GM12878 (cell line): ENCODE measurements at regions not wholly inside any gene's neighbourhood (a gene's known extent, or its start where the extent isn't known, plus 50 kb on each side); places are given as distances from the start of the nearest gene placed in this dataset.

Experiments
- ATAC-seq: fragments of 200-7000 bp; cut with Tn5 transposase; 3 replicates; pipeline ENCODE4 v1.9.1; 2020; ENCODE audit warnings: mild to moderate bottlenecking, moderate library complexity
- BruUV-seq: library from RNA; stranded (reverse); fragments of 400-500 nt; replicated peaks from 2 replicates; lab custom pipeline; 2021; lab: Mats Ljungman, UMichigan
- CTCF ChIA-PET: fragments of 300-600 bp; sonication (Branson Sonifier 250); formaldehyde crosslinking; extraction: SDS; loops from one replicate; lab custom pipeline; 2021; ENCODE audit warnings: inconsistent platforms; lab: Yijun Ruan, JAX
- POLR2A ChIA-PET: fragments of 350-600 bp; formaldehyde crosslinking; extraction: SDS; loops from one replicate; lab custom pipeline; 2021; ENCODE audit warnings: inconsistent platforms; lab: Charles Lee
- RAD21 ChIA-PET: fragments of 300-600 bp; sonication (Branson Sonifier 250); formaldehyde crosslinking; loops from one replicate; lab custom pipeline; 2023; ENCODE audit warnings: antibody characterized with exemption; ENCODE audit not compliant: unreplicated experiment; lab: Charles Lee
- SMC1A ChIA-PET: fragments of 300-600 bp; sonication (Branson Sonifier 250); formaldehyde crosslinking; loops from one replicate; lab custom pipeline; 2023; ENCODE audit not compliant: unreplicated experiment, uncharacterized antibody; lab: Charles Lee
- DNase-seq: peaks from one replicate; pipeline ENCODE4 v3.0.0-alpha.2; 2011; ENCODE audit warnings: low read depth, low spot score
- FAIRE-seq: peaks from 3 replicates; lab custom pipeline; 2011; peaks lifted over from hg19 to GRCh38; lab: Jason Lieb, UNC
- H2AFZ ChIP-seq: 2 replicates; pipeline ENCODE4 v1.6.0; 2011; ENCODE audit warnings: low read depth, low read length, control low read depth; ENCODE audit not compliant: control insufficient read depth
- H3K27ac ChIP-seq: 2 replicates; pipeline ENCODE4 v1.5.1; 2011; ENCODE audit warnings: control low read depth; ENCODE audit not compliant: control insufficient read depth, insufficient read depth
- H3K27me3 ChIP-seq, 2 experiments: replicated peaks in 1 of 2; 2 replicates each; pipeline versions ENCODE4 v1.6.0 to v1.6.1; 2011; ENCODE audit warnings: low read length in 1 of 2; ENCODE audit not compliant: control insufficient read depth in 2 of 2, insufficient read depth in 2 of 2
- H3K36me3 ChIP-seq, 2 experiments: 2 replicates each; pipeline ENCODE4 v1.5.1; 2011; ENCODE audit warnings: low read length in 1 of 2; ENCODE audit not compliant: control insufficient read depth in 2 of 2, insufficient read depth in 2 of 2
- H3K4me1 ChIP-seq: 2 replicates; pipeline ENCODE4 v1.6.1; 2011; ENCODE audit warnings: mild to moderate bottlenecking, low read length, moderate library complexity, mixed read lengths; ENCODE audit not compliant: control insufficient read depth, insufficient read depth
- H3K4me2 ChIP-seq: 2 replicates; pipeline ENCODE4 v1.6.0; 2011; ENCODE audit warnings: control low read depth; ENCODE audit not compliant: control insufficient read depth, insufficient read depth
- H3K4me3 ChIP-seq: fragments of 200-600 bp; sonication (generic); 2 replicates; pipeline ENCODE4 v1.5.1; 2016
- H3K79me2 ChIP-seq: 2 replicates; pipeline ENCODE4 v1.6.0; 2011; ENCODE audit warnings: low read length; ENCODE audit not compliant: control insufficient read depth, insufficient read depth
- H3K9ac ChIP-seq: 2 replicates; pipeline ENCODE4 v1.8.0; 2011; ENCODE audit warnings: low read length, control low read depth, mixed read lengths; ENCODE audit not compliant: control insufficient read depth, insufficient read depth
- H3K9me3 ChIP-seq: replicated peaks from 3 replicates; pipeline ENCODE4 v1.5.1; 2011; ENCODE audit warnings: mild to moderate bottlenecking, low read length; ENCODE audit not compliant: control insufficient read depth, insufficient read depth
- H4K20me1 ChIP-seq: 2 replicates; pipeline ENCODE4 v1.6.0; 2011; ENCODE audit not compliant: control insufficient read depth, insufficient read depth
- CHD1 ChIP-seq: IDR thresholded peaks from 2 replicates; pipeline ENCODE4 v1.6.1; 2012; ENCODE audit warnings: low read depth, low read length, improper control_type of control experiment
- EGR1 ChIP-seq, 2 experiments: IDR thresholded peaks; 1 replicate in 1 of 2; 2 replicates in 1 of 2; pipeline ENCODE4 v1.6.1; 2011 to 2012; ENCODE audit warnings: low read depth in 2 of 2, low read length in 2 of 2, borderline replicate concordance in 1 of 2, mild to moderate bottlenecking in 1 of 2, moderate library complexity in 1 of 2
- ETV6 ChIP-seq, 2 experiments: fragments of 450-650 bp in 1 of 2; IDR thresholded peaks in 1 of 2; conservative IDR thresholded peaks in 1 of 2; 2 replicates each; pipeline ENCODE4 v1.6.1; 2014; ENCODE audit warnings: antibody characterized with exemption in 1 of 2, borderline replicate concordance in 1 of 2, low read depth in 1 of 2, mild to moderate bottlenecking in 1 of 2, moderate library complexity in 1 of 2
- KDM1A ChIP-seq: fragments of 200-600 bp; sonication (generic); IDR thresholded peaks from 2 replicates; pipeline ENCODE4 v1.6.1; 2016; ENCODE audit warnings: borderline replicate concordance
- KLF5 ChIP-seq: fragments of 450-650 bp; IDR thresholded peaks from 2 replicates; pipeline ENCODE4 v1.6.1; 2014; ENCODE audit warnings: mild to moderate bottlenecking; ENCODE audit not compliant: partially characterized antibody
- RAD21 ChIP-seq: IDR thresholded peaks from 2 replicates; pipeline ENCODE4 v1.6.1; 2011; ENCODE audit warnings: mild to moderate bottlenecking, low read depth, low read length, moderate library complexity; ENCODE audit not compliant: insufficient read depth
- RB1 ChIP-seq: fragments of 450-650 bp; formaldehyde crosslinking; IDR thresholded peaks from 2 replicates; pipeline ENCODE4 v1.6.1; 2017; ENCODE audit warnings: mild to moderate bottlenecking, borderline replicate concordance
- RUNX3 ChIP-seq: IDR thresholded peaks from 2 replicates; pipeline ENCODE4 v1.6.1; 2012; ENCODE audit warnings: low read length, inconsistent platforms
- SP1 ChIP-seq: IDR thresholded peaks from one replicate; pipeline ENCODE4 v1.6.1; 2011; ENCODE audit warnings: low read depth, low read length
- STAT3 ChIP-seq: IDR thresholded peaks from 2 replicates; pipeline ENCODE4 v1.6.1; 2011; ENCODE audit warnings: low read depth, low read length, improper control_type of control experiment
- ZNF24 ChIP-seq: fragments of 450-650 bp; IDR thresholded peaks from 2 replicates; pipeline ENCODE4 v1.6.1; 2017; ENCODE audit warnings: antibody characterized with exemption, mild to moderate bottlenecking
- ZSCAN29 ChIP-seq: fragments of 450-650 bp; IDR thresholded peaks from 2 replicates; pipeline ENCODE4 v1.6.1; 2017; ENCODE audit warnings: mild to moderate bottlenecking, moderate library complexity
- WGBS: methylation state at CpG from one replicate; pipeline ENCODE4 v1.1.6; 2016; ENCODE audit warnings: low lambda C conversion rate; ENCODE audit not compliant: insufficient replicate concordance, insufficient coverage; ENCODE audit errors: missing lambda C conversion rate; 5-methylcytosine and 5-hydroxymethylcytosine counted together
- in situ Hi-C: fragments of 300-500 bp; cut with MboI; formaldehyde crosslinking; loops from 9 replicates; pipeline ENCODE4 v1.14.3; 2018; ENCODE audit warnings: mixed read lengths
- intact Hi-C: fragments of 100-400 bp; cut with micrococcal nuclease; formaldehyde crosslinking; loops from one replicate; pipeline ENCODE4 v1.14.2; 2022; ENCODE audit not compliant: unreplicated experiment
- TF ChIP-seq, protein P1 (sequence below): fragments of 450-650 bp; IDR thresholded peaks from 2 replicates; pipeline ENCODE4 v1.6.1; 2017; ENCODE audit warnings: mild to moderate bottlenecking, moderate library complexity
- TF ChIP-seq, protein P2 (sequence below): IDR thresholded peaks from 2 replicates; pipeline ENCODE4 v1.6.1; 2011; ENCODE audit warnings: mild to moderate bottlenecking, low read depth, low read length, moderate library complexity; ENCODE audit not compliant: insufficient replicate concordance
- TF ChIP-seq, protein P3 (sequence below): fragments of 450-650 bp; IDR thresholded peaks from 2 replicates; pipeline ENCODE4 v1.6.1; 2016; ENCODE audit warnings: mild to moderate bottlenecking
- TF ChIP-seq, protein P4 (sequence below): fragments of 450-650 bp; formaldehyde crosslinking; IDR thresholded peaks from 2 replicates; pipeline ENCODE4 v1.5.0; 2022; ENCODE audit warnings: mild to moderate bottlenecking, missing genetic modification characterization

DNA sequence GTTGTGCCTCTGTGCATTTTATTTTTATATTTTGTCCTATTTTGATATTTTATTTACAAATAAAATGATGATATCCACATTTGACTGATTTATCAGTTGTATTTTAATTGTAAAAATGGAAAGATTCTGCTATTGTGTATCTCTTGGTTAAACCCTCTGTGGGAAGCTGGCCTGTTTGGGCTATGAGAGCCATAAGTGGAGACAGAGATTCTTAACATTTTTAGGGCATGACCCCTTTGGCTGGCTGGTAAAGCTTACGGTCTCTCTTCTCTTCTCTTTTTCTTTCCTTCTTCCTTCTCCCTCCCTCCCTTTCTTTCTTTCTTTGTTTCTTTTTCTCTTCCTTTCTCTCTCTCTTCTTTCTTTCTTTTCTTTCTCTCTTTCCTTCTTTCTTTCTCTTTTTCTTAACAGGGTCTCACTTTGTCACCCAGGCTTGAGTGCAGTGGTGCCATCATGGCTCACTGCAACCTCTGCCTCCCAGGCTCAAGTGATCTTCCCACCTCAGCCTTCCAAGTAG lies 172.3 kb upstream of the CDYL start:
- DNase-seq = no peak
- no peak for ATAC-seq
- RAD21 ChIA-PET = no interaction called here
- Histone ChIP-seq H3K4me1 (no peaks in the 10 kb centered on the region; the same call in 1 of the 2 replicates), H4K20me1 (no peaks in the 10 kb centered on the region), H3K9me3 (no peaks in the 10 kb centered on the region; the same call in 2 of the 3 replicates), H3K27ac (no peak overlapping the region), H2AFZ (no peak overlapping the region), H3K79me2 (no peaks in the 10 kb centered on the region), H3K4me2 (no peak overlapping the region), H3K36me3 (no peaks in the 10 kb centered on the region), H3K9ac (no peak overlapping the region), H3K27me3 (no peaks in the 10 kb centered on the region), H3K4me3 (no peak overlapping the region)
- FAIRE-seq = no peak
- SMC1A ChIA-PET = no interaction called here
- POLR2A ChIA-PET = no interaction called here
- CTCF ChIA-PET = no interaction called here
- in situ Hi-C loops (no loop called here), intact Hi-C loops (no loop called here)
- BruUV-seq = no TSS peak
- 89% methylated on average over 1 of the region's 1 CpG for WGBS
- TF ChIP-seq, protein P1, sequence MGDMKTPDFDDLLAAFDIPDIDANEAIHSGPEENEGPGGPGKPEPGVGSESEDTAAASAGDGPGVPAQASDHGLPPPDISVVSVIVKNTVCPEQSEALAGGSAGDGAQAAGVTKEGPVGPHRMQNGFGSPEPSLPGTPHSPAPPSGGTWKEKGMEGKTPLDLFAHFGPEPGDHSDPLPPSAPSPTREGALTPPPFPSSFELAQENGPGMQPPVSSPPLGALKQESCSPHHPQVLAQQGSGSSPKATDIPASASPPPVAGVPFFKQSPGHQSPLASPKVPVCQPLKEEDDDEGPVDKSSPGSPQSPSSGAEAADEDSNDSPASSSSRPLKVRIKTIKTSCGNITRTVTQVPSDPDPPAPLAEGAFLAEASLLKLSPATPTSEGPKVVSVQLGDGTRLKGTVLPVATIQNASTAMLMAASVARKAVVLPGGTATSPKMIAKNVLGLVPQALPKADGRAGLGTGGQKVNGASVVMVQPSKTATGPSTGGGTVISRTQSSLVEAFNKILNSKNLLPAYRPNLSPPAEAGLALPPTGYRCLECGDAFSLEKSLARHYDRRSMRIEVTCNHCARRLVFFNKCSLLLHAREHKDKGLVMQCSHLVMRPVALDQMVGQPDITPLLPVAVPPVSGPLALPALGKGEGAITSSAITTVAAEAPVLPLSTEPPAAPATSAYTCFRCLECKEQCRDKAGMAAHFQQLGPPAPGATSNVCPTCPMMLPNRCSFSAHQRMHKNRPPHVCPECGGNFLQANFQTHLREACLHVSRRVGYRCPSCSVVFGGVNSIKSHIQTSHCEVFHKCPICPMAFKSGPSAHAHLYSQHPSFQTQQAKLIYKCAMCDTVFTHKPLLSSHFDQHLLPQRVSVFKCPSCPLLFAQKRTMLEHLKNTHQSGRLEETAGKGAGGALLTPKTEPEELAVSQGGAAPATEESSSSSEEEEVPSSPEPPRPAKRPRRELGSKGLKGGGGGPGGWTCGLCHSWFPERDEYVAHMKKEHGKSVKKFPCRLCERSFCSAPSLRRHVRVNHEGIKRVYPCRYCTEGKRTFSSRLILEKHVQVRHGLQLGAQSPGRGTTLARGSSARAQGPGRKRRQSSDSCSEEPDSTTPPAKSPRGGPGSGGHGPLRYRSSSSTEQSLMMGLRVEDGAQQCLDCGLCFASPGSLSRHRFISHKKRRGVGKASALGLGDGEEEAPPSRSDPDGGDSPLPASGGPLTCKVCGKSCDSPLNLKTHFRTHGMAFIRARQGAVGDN = no peak
- TF ChIP-seq, protein P2, sequence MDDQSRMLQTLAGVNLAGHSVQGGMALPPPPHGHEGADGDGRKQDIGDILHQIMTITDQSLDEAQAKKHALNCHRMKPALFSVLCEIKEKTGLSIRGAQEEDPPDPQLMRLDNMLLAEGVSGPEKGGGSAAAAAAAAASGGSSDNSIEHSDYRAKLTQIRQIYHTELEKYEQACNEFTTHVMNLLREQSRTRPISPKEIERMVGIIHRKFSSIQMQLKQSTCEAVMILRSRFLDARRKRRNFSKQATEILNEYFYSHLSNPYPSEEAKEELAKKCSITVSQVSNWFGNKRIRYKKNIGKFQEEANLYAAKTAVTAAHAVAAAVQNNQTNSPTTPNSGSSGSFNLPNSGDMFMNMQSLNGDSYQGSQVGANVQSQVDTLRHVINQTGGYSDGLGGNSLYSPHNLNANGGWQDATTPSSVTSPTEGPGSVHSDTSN = no peak
- no peak for TF ChIP-seq ZSCAN29
- TF ChIP-seq RUNX3 = no peak
- TF ChIP-seq, protein P3, sequence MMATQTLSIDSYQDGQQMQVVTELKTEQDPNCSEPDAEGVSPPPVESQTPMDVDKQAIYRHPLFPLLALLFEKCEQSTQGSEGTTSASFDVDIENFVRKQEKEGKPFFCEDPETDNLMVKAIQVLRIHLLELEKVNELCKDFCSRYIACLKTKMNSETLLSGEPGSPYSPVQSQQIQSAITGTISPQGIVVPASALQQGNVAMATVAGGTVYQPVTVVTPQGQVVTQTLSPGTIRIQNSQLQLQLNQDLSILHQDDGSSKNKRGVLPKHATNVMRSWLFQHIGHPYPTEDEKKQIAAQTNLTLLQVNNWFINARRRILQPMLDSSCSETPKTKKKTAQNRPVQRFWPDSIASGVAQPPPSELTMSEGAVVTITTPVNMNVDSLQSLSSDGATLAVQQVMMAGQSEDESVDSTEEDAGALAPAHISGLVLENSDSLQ = no peak
- no peak for TF ChIP-seq EGR1 (IDR thresholded peaks at IDR 0.05; ENCODE audit: borderline replicate concordance in 1 of 2, low read depth in 2 of 2, low read length in 2 of 2)
- no peak for TF ChIP-seq KDM1A
- no peak for TF ChIP-seq KLF5
- no peak for TF ChIP-seq SP1
- TF ChIP-seq, protein P4, sequence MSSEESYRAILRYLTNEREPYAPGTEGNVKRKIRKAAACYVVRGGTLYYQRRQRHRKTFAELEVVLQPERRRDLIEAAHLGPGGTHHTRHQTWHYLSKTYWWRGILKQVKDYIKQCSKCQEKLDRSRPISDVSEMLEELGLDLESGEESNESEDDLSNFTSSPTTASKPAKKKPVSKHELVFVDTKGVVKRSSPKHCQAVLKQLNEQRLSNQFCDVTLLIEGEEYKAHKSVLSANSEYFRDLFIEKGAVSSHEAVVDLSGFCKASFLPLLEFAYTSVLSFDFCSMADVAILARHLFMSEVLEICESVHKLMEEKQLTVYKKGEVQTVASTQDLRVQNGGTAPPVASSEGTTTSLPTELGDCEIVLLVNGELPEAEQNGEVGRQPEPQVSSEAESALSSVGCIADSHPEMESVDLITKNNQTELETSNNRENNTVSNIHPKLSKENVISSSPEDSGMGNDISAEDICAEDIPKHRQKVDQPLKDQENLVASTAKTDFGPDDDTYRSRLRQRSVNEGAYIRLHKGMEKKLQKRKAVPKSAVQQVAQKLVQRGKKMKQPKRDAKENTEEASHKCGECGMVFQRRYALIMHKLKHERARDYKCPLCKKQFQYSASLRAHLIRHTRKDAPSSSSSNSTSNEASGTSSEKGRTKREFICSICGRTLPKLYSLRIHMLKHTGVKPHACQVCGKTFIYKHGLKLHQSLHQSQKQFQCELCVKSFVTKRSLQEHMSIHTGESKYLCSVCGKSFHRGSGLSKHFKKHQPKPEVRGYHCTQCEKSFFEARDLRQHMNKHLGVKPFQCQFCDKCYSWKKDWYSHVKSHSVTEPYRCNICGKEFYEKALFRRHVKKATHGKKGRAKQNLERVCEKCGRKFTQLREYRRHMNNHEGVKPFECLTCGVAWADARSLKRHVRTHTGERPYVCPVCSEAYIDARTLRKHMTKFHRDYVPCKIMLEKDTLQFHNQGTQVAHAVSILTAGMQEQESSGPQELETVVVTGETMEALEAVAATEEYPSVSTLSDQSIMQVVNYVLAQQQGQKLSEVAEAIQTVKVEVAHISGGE (CRISPR knock-in tag) = no peak
- no peak for TF ChIP-seq RAD21
- TF ChIP-seq ETV6 (conservative IDR thresholded peaks at IDR 0.05 in 1 of 2, IDR thresholded peaks at IDR 0.05 in 1 of 2; ENCODE audit: borderline replicate concordance in 1 of 2, low read depth in 1 of 2) = no peak
- TF ChIP-seq STAT3 = no peak
- no peak for TF ChIP-seq CHD1
- no peak for TF ChIP-seq RB1
- TF ChIP-seq ZNF24 = no peak
